ENCODE measurements at regions not wholly inside any gene's neighbourhood (a gene's known extent, or its start where the extent isn't known, plus 50 kb on each side); places are given as distances from the start of the nearest gene placed in this dataset.

DNA sequence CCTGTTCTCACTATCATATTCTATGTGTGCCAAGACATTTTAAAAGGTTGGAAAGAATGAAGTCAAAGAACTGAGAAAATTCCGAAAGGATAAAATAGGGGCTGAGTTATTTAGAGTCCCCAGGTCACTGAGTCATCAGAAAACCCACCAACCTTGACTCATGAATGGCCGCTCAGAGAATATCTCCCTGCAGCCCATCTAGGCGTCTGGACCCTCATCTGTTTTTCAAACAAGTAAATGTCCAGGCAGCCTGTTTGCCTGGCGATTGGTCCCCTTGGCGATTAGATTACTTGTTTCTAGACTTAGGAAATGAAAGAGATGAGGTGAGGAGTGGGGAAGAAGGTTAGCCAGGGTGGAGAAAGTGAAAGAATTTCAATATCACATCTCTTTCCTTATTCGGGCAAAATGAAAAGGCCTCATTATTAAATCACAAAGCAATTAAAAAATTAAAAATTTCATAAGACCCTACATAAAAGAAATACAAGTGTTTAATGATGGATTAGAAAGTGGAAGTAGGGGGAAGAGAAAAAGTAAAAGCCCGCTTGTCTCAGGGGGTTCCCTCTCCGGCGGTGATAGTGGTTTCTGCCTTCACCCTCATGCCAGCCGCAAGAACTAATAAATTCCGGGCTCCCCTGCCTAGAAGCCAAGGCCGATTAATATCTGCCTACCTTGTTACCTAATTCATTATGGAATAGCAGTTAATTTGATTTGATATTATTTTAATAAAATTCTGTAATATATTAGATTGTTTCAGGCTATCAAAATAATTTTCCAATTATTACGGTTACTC, 415.9 kb downstream of the BCL11B start:
- TF ChIP-seq NAIF1 (CRISPR knock-in tag; IDR thresholded peaks at IDR 0.05; ENCODE audit: borderline replicate concordance) (no peak), MXI1 (IDR thresholded peaks at IDR 0.05; ENCODE audit: borderline replicate concordance, low read depth, low read length) (no peak), ZFX (CRISPR knock-in tag; IDR thresholded peaks at IDR 0.05; ENCODE audit: low read depth) (no peak)
- TF ChIP-seq, protein P1, sequence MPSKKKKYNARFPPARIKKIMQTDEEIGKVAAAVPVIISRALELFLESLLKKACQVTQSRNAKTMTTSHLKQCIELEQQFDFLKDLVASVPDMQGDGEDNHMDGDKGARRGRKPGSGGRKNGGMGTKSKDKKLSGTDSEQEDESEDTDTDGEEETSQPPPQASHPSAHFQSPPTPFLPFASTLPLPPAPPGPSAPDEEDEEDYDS (CRISPR knock-in tag; IDR thresholded peaks at IDR 0.05): no peak

Data from HepG2 (cell line).